ENCODE measurements at regions not wholly inside any gene's neighbourhood (a gene's known extent, or its start where the extent isn't known, plus 50 kb on each side); places are given as distances from the start of the nearest gene placed in this dataset.

DNA sequence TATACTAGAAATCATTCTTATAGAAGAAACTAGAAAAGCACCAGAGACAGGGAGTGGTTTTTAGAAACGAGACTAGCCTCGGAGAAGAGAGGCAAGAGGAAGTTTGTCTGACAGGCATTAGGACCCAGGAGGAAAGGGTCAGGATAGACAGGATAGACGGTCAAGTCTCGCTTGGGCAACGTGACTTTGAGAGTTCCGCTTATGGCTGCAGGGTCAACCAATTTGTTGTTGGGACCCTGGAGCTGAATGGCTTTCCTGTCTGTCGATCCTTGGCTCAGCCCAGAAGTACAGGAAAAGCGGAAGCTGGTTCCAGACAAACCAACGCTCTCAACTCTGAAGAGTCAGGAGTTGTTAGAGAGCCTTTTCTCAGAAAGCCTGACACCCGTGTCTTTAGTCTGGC is 191.2 kb downstream of the FZD1 start:
- H3K79me2 ChIP-seq, result no peaks in the 10 kb centered on the region
- no peaks in the 10 kb centered on the region for H3K9me3 ChIP-seq (ENCODE audit: control insufficient read depth, low read length)
- no peaks in the 10 kb centered on the region for H3K36me3 ChIP-seq (ENCODE audit: control insufficient read depth, insufficient read depth, low read length)
- TF ChIP-seq, protein P1, sequence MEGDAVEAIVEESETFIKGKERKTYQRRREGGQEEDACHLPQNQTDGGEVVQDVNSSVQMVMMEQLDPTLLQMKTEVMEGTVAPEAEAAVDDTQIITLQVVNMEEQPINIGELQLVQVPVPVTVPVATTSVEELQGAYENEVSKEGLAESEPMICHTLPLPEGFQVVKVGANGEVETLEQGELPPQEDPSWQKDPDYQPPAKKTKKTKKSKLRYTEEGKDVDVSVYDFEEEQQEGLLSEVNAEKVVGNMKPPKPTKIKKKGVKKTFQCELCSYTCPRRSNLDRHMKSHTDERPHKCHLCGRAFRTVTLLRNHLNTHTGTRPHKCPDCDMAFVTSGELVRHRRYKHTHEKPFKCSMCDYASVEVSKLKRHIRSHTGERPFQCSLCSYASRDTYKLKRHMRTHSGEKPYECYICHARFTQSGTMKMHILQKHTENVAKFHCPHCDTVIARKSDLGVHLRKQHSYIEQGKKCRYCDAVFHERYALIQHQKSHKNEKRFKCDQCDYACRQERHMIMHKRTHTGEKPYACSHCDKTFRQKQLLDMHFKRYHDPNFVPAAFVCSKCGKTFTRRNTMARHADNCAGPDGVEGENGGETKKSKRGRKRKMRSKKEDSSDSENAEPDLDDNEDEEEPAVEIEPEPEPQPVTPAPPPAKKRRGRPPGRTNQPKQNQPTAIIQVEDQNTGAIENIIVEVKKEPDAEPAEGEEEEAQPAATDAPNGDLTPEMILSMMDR (IDR thresholded peaks at IDR 0.05), result no peak
- no peak overlapping the region for H3K4me2 ChIP-seq (ENCODE audit: low read length)
- H3K27ac ChIP-seq, result no peak overlapping the region
- no peak overlapping the region for H3K4me3 ChIP-seq (ENCODE audit: low read depth, low read length)
- H3K4me1 ChIP-seq, result no peaks in the 10 kb centered on the region
- no peak overlapping the region for H3K9ac ChIP-seq
- no peak overlapping the region for H2AFZ ChIP-seq
- H3K27me3 ChIP-seq (ENCODE audit: control insufficient read depth, insufficient read depth, low read length), result no peaks in the 10 kb centered on the region

DNA sequence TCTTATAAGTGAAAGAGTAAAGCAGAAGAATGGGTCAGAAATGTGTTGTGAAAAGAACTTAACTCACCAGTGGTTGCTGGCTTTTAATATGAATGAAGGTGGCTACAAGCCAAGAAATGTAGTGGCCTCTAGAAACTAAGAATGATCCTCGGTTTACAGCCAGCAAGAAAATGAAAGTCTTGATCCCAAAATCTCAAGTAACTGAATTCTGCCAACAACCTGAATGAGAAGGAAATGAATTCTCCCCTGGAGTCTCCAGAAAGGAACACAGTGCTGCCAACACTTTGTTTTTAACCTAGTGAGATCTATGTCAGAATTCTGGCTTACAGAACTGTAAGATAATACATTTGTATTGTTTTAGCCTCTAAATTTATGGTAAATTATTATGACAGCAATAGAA is 193.0 kb downstream of the FZD1 start:
- TF ChIP-seq, protein P1 (IDR thresholded peaks at IDR 0.05), result no peak
- Histone ChIP-seq H3K79me2 (no peaks in the 10 kb centered on the region), H3K36me3 (ENCODE audit: control insufficient read depth, insufficient read depth, low read length) (no peaks in the 10 kb centered on the region), H3K4me2 (ENCODE audit: low read length) (no peak overlapping the region), H3K27me3 (ENCODE audit: control insufficient read depth, insufficient read depth, low read length) (no peaks in the 10 kb centered on the region), H3K9ac (no peak overlapping the region), H3K4me3 (ENCODE audit: low read depth, low read length) (no peak overlapping the region), H3K9me3 (ENCODE audit: control insufficient read depth, low read length) (no peaks in the 10 kb centered on the region), H3K27ac (no peak overlapping the region), H3K4me1 (no peaks in the 10 kb centered on the region), H2AFZ (no peak overlapping the region)

DNA sequence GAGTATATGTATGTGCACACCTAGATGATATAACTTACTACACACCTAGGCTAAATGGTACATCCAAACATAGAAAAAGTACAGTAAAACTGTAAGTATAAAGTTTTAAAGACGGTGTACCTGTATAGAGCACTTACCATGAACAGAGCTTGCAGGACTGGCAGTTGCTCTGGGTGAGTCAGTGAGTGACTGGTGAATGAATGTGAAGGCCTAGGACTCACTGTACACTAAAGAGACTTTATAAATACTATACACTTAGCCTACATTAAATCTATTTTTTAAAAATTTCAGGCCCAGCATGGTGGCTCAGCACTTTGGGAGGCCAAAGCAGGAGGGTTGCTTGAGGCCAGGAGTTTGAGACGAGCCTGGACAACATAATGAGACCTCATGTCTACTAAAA is 195.3 kb downstream of the FZD1 start:
- H3K79me2 ChIP-seq, result no peaks in the 10 kb centered on the region
- H3K9ac ChIP-seq, result no peak overlapping the region
- no peak overlapping the region for H3K4me2 ChIP-seq (ENCODE audit: low read length)
- H3K4me3 ChIP-seq (ENCODE audit: low read depth, low read length), result no peak overlapping the region
- no peak overlapping the region for H2AFZ ChIP-seq
- TF ChIP-seq, protein P1 (IDR thresholded peaks at IDR 0.05), result no peak
- no peaks in the 10 kb centered on the region for H3K27me3 ChIP-seq (ENCODE audit: control insufficient read depth, insufficient read depth, low read length)
- H3K9me3 ChIP-seq (ENCODE audit: control insufficient read depth, low read length), result no peaks in the 10 kb centered on the region
- H3K27ac ChIP-seq, result no peak overlapping the region
- H3K36me3 ChIP-seq (ENCODE audit: control insufficient read depth, insufficient read depth, low read length), result no peaks in the 10 kb centered on the region
- H3K4me1 ChIP-seq, result no peaks in the 10 kb centered on the region

GRCh38 chr7:91462316-91462715 is 198.1 kb downstream of the FZD1 start:
- H3K27me3 ChIP-seq (ENCODE audit: control insufficient read depth, insufficient read depth, low read length), result no peaks in the 10 kb centered on the region
- no peak overlapping the region for H2AFZ ChIP-seq
- no peak overlapping the region for H3K4me3 ChIP-seq (ENCODE audit: low read depth, low read length)
- no peaks in the 10 kb centered on the region for H3K79me2 ChIP-seq
- no peak overlapping the region for H3K9ac ChIP-seq
- H3K9me3 ChIP-seq (ENCODE audit: control insufficient read depth, low read length), result no peaks in the 10 kb centered on the region
- TF ChIP-seq, protein P1 (IDR thresholded peaks at IDR 0.05), result no peak
- H3K4me1 ChIP-seq, result no peaks in the 10 kb centered on the region
- H3K4me2 ChIP-seq (ENCODE audit: low read length), result no peak overlapping the region
- no peak overlapping the region for H3K27ac ChIP-seq
- H3K36me3 ChIP-seq (ENCODE audit: control insufficient read depth, insufficient read depth, low read length), result no peaks in the 10 kb centered on the region

DNA sequence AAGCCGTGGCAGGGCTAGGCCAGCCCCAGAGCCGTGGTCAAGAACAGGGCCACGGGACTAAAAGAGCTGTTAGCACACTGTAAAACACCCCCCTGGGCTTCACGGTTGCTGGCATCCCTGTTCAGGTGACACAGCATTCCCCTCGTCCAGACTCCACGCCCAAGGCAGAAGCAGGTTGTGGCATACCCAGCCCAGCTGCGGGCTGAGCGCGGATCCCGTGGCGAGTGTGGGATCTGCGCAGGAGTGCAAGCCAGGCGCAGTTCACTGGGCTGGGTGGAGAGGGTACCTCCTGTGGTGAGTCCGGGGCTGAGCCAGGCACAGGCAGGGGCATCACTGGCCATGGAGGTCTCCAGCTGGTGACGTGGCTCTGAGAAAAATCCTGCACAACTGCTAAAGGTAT is 199.1 kb downstream of the FZD1 start:
- Histone ChIP-seq H3K36me3 (ENCODE audit: control insufficient read depth, insufficient read depth, low read length) (no peaks in the 10 kb centered on the region), H2AFZ (no peak overlapping the region), H3K4me2 (ENCODE audit: low read length) (no peak overlapping the region), H3K27ac (no peak overlapping the region), H3K9me3 (ENCODE audit: control insufficient read depth, low read length) (no peaks in the 10 kb centered on the region), H3K79me2 (no peaks in the 10 kb centered on the region), H3K9ac (no peak overlapping the region), H3K27me3 (ENCODE audit: control insufficient read depth, insufficient read depth, low read length) (no peaks in the 10 kb centered on the region), H3K4me1 (no peaks in the 10 kb centered on the region), H3K4me3 (ENCODE audit: low read depth, low read length) (no peak overlapping the region)
- TF ChIP-seq, protein P1 (IDR thresholded peaks at IDR 0.05), result no peak
